HG03095 (cell line): ENCODE measurements at regions not wholly inside any gene's neighbourhood (a gene's known extent, or its start where the extent isn't known, plus 50 kb on each side); places are given as distances from the start of the nearest gene placed in this dataset.
"Not testable (repeated sequence)": the region's sequence is repeated elsewhere in the genome, so short reads cannot be mapped to it uniquely, and the experiment has no call there.

ENCODE experiments used
- ATAC-seq: cut with Tn5 transposase; IDR thresholded peaks from one replicate; pipeline ENCODE4 v1.9.1; 2021; ENCODE audit warnings: moderate library complexity; ENCODE audit not compliant: unreplicated experiment

GRCh38 chr5:130957151-130957550 lies 207.9 kb downstream of the HINT1 start:
- ATAC-seq, result no peak

- no peak for ATAC-seq
Observed at GRCh38 chr5:130955041-130955440, 210.0 kb downstream of the HINT1 start.

- ATAC-seq, result no peak
Observed at GRCh38 chr5:130954336-130954735, 210.7 kb downstream of the HINT1 start.

- ATAC-seq, result no peak
Observed at GRCh38 chr5:130939059-130939458, 226.0 kb downstream of the HINT1 start.

GRCh38 chr5:130937046-130937445 lies 228.0 kb downstream of the HINT1 start:
- no peak for ATAC-seq

GRCh38 chr5:130923543-130924124 lies 241.4 kb downstream of the HINT1 start:
- no peak for ATAC-seq

- ATAC-seq, result no peak
Observed at GRCh38 chr5:130912088-130912487, 253.0 kb downstream of the HINT1 start.

GRCh38 chr5:130908186-130908585 lies 256.9 kb downstream of the HINT1 start:
- ATAC-seq, result no peak

- not testable (repeated sequence) for ATAC-seq
Observed at GRCh38 chr5:130897537-130898195, 267.4 kb downstream of the HINT1 start.

GRCh38 chr5:130897181-130897536 lies 267.9 kb downstream of the HINT1 start:
- ATAC-seq, result not testable (repeated sequence)

GRCh38 chr5:130896636-130897035 lies 268.4 kb downstream of the HINT1 start:
- ATAC-seq, result no peak

GRCh38 chr5:130893006-130893405 lies 272.1 kb downstream of the HINT1 start:
- ATAC-seq, result no peak

- no peak for ATAC-seq
Observed at GRCh38 chr5:130890610-130891009, 274.4 kb downstream of the HINT1 start.

- ATAC-seq, result no peak
Observed at GRCh38 chr5:130885691-130886090, 279.4 kb downstream of the HINT1 start.

GRCh38 chr5:130885027-130885426 lies 280.0 kb downstream of the HINT1 start:
- ATAC-seq, result no peak

GRCh38 chr5:130884023-130884422 lies 281.0 kb downstream of the HINT1 start:
- no peak for ATAC-seq

GRCh38 chr5:130875656-130876055 lies 289.4 kb downstream of the HINT1 start:
- ATAC-seq, result no peak

GRCh38 chr5:130874861-130875417 lies 290.1 kb downstream of the HINT1 start:
- no peak for ATAC-seq

GRCh38 chr5:130871346-130872086 lies 293.5 kb downstream of the HINT1 start:
- ATAC-seq, result peak; percentile 55

- ATAC-seq, result no peak
Observed at GRCh38 chr5:130870691-130871090, 294.4 kb downstream of the HINT1 start.

- ATAC-seq, result no peak
Observed at GRCh38 chr5:130868186-130868840, 296.7 kb downstream of the HINT1 start.
